AG08396 (cell line): ENCODE measurements at regions not wholly inside any gene's neighbourhood (a gene's known extent, or its start where the extent isn't known, plus 50 kb on each side); places are given as distances from the start of the nearest gene placed in this dataset.
A peak's percentile ranks its signal among the peaks of the same experiment; 100 is the strongest.

Source experiments
- DNase-seq: peaks from one replicate; pipeline ENCODE4 v3.0.0; 2012; ENCODE audit warnings: low spot score, mixed read lengths

- no peak for DNase-seq
Measured at GRCh38 chr6:165875946-165876345, 212.9 kb upstream of the PDE10A start.

GRCh38 chr6:165873976-165874375 lies 210.9 kb upstream of the PDE10A start:
- no peak for DNase-seq

DNA sequence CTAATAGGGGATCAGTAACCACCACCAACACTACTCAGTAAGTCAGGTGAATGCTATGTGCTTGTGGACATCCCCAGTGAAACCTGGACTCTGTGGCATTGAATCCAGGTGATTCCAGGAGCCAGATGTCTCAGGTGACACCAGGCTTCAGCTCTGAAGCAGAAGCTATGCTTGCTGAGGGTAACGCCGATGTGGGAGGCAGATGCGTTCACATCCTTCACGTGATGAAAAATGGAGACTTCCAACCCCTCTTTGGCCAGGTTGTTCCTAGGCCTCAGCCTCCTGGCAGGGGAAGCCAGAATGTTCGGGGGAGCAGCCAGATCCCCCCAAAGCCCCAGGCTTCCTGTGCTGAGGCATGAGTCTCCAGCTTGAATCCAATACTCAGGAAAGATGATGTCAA lies 209.8 kb upstream of the PDE10A start:
- DNase-seq: no peak

GRCh38 chr6:165872311-165872710 lies 209.3 kb upstream of the PDE10A start:
- DNase-seq: no peak

DNA sequence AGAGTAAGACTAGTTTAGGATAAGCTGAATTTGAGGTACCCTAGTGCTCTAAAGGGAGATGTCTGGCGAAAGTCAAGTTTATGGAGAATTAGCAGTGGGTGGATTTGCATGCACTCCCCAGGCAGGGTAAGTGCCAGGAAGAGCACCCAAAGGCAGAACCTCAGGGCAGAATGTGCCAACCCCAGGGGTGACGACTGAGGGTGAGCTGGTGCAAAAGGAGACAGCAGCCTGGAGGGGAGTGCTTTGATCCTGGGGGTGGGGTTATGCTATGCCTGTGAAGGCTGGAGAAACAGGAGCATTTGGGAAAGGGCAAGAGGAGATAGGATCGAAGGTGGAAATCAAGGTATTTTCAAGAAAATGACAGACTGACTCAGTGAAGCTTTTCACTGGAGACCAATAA lies 208.5 kb upstream of the PDE10A start:
- no peak for DNase-seq

- no peak for DNase-seq
Measured at GRCh38 chr6:165869526-165869925, 206.5 kb upstream of the PDE10A start.

- no peak for DNase-seq
Measured at GRCh38 chr6:165864925-165865324, 201.9 kb upstream of the PDE10A start.

GRCh38 chr6:165864218-165864617 lies 201.2 kb upstream of the PDE10A start:
- no peak for DNase-seq

- DNase-seq: no peak
Measured at GRCh38 chr6:165863801-165864200, 200.8 kb upstream of the PDE10A start.

DNA sequence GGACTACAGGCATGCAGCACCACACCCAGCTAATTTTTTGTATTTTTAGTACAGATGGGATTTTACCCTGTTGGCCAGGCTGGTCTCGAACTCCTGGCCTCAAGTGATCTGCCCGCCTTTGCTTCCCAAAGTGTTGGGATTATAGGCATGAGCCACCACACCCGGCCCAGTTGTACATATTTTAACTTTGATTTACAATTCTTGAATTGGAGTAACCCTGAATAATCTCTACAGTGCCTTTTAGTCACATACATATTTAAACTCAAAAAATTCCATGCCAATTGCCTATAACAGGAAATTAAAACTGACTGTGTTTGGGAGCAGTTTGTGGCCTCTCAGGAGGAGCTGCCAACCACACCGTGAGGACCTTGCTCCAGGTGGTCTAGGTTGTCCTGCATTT lies 199.8 kb upstream of the PDE10A start:
- no peak for DNase-seq

GRCh38 chr6:165861226-165861625 lies 198.2 kb upstream of the PDE10A start:
- DNase-seq: no peak

DNA sequence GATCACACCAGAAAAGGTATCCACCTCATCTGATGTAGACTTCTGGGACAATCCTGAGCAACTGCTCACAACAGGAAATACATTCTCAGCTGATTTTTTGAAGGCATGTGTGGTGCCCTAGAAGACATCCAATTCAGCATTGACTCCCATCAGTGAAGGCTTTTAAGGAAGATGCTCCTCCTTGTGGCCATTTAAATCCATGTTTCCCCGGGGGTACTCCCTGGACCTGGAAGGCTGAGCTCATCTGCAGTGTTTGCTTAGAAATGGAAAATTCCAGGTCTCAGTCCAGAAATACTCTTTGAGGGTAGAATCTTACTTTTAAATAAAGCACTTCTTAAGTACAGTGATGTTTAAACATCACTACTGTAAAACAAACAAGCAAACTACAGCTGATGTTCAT lies 195.5 kb upstream of the PDE10A start:
- no peak for DNase-seq

- no peak for DNase-seq
Measured at GRCh38 chr6:165855856-165856255, 192.8 kb upstream of the PDE10A start.

GRCh38 chr6:165854863-165855593 lies 192.0 kb upstream of the PDE10A start:
- no peak for DNase-seq

GRCh38 chr6:165854061-165854862 lies 191.2 kb upstream of the PDE10A start:
- no peak for DNase-seq

DNA sequence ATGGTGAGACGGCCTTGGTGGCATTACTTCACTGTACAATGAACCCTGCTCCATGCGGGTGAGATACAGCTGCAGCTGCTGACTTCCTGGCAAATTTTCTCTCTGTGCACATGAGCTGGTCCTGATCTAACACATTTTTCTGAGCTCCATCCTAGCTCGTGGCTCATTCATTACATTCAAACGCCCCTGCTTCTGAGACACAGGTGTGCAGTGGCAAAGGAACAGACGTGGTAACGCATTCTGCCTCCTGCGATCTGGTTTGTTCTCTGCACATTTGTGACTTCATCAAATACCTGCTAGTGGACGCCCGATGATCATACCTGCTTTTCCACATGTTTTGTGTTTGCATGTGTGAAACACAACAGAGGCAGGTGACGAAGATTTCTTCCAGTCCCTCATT lies 189.6 kb upstream of the PDE10A start:
- no peak for DNase-seq

- peak; percentile 82 for DNase-seq
Measured at GRCh38 chr6:165850434-165851019, 187.5 kb upstream of the PDE10A start.

GRCh38 chr6:165849534-165850430 lies 186.7 kb upstream of the PDE10A start:
- DNase-seq: no peak

DNA sequence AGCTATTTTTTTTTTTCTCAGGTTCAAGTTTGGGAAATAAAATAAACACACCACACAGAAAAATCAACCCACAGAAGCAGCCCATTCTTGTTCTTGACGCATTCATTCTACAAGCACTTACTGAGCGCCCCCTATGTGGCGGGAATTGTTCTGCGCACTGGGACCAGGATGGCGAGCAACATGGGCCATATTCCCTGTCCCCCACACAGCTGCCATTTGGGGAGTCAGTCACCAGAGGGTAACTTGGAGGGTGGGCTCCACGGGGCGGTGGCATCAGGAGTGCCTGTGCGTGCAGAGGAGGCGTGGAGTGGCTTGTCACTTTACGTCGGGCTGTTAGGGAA lies 185.0 kb upstream of the PDE10A start:
- no peak for DNase-seq

GRCh38 chr6:165847407-165848085 lies 184.5 kb upstream of the PDE10A start:
- no peak for DNase-seq

DNA sequence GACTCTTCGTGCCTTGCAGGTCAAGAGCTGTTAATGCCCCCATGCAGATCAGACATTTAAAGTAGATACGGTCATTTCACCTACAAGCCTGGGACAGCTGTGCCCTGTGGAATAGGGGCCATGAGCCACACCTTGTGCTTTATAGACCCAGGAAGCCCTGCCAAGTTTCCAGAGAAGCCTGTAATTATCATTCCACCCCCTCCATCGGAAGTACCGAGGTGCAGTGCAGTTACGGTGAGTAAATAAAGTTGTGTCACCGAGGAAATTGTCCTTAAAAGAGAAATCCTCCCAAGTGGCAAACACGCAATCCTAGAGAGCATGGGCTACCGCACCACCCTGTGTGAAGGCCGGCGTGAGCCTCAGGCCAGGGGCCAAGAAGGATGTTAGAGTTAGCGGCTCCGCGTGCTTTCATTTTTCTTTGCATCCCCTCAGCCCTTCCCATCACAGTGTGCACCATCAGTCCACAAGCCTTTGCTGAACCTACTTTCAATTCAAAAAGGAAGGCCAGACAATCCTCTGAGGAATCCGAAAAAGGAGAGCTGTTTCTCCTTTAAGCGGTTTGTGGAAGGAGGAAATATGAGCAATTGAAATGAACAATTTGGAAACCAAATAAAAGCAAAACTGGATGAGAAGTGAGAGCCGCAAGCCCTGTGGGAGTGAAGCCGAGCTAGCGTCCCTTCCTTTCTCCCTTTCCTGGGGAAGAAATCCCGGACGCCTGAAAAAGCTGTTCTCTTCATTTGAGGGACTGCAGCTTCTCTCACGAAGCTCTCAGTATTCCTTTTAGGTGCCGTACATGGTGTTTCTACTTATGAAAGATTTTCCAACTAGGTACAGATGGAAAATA lies 183.3 kb upstream of the PDE10A start:
- DNase-seq: no peak
